Hematopoietic multipotent progenitor cell (in vitro differentiated cells): ENCODE measurements at regions not wholly inside any gene's neighbourhood (a gene's known extent, or its start where the extent isn't known, plus 50 kb on each side); places are given as distances from the start of the nearest gene placed in this dataset.

ENCODE experiments used
- DNase-seq, 3 donors: peaks; one replicate each; pipeline ENCODE4 v3.0.0-alpha.2; 2011 to 2015; ENCODE audit warnings: low read depth in 2 of 3, low spot score in 2 of 3

DNA sequence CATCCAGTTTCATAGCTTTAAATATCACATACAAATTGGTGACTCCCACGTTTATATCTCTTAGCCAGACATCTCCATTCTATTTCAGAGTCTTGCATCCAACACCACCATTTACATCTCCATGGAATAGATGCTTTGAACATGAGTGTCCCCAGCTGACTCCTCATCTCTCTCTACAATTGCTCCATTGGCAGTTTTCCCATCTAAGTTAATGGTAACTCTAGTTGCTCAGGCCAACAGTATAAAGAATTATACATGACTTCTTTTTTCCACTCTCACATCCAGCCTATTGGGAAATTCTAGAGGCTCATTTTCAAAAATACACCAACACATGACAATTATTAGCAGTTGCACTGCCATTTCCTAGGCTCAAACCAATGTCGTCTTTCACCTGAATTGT, 388.2 kb downstream of the STIM2 start:
- no peak for DNase-seq

DNA sequence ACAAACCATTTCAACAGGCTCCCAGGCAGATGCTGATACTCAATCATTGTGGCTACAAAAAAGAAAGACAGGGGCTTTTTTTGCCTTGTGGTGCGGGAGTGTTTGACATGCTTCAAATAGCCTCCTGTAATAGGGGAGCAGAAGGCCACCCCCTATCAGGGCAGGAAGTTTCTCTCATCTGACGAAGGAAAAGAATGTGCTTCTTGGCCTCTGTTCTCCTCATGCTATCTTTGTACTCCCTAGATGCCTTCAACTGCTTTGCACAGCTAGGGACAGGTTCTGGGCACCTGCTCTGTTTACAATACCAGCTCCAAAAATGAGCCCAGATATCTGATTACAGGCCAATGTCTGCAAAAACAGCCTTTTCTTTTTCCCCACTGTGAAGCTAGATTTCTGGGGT, 391.1 kb downstream of the STIM2 start:
- no peak for DNase-seq

DNA sequence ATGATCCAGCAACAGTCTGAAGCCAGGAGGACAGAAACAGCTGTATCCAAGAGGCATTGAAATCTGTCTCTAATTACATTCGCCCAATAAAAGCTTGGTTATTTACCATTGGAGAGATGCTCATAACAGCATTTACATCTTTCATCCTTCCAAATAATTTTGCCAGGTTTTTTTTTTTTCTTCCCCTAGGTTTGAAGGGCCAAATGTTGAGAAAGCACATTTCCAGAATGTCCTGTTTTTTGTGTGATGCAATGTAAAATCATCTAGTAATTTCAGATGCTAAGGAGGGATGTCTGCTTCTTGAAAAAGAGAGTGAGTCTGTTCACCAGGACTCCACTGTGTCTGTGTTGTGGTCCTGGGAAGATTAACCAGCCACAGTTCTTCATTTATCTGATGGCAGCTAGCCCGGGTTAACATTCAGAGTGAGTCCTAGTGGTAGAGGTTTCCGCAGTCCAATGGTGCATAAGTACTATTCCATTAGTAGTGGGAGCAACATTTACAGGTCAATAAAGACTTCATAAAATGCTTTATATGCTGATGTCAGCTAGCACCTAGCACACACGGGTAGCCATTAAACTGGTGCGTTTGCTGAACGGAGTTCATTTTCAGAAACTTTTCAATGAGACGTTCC, 406.8 kb downstream of the STIM2 start:
- DNase-seq, result no peak

DNA sequence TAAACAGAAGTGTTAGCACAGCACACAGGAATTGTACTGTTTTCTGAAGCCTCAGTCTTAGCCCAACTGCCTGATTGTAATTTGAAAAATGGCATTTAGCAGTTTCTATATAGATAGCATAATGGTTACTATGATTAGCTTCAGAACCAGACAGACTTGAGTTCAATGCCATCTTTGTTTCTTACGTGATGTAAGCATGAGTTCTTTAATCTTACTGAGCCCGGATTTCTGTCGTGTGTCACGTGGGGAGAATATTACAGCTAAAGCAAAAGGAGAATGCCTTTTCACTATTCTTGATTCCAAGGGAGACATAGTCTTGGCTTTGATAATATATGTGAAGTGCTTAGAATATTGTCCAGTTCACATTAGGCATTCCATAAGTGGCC, 407.3 kb downstream of the STIM2 start:
- DNase-seq, result no peak

DNA sequence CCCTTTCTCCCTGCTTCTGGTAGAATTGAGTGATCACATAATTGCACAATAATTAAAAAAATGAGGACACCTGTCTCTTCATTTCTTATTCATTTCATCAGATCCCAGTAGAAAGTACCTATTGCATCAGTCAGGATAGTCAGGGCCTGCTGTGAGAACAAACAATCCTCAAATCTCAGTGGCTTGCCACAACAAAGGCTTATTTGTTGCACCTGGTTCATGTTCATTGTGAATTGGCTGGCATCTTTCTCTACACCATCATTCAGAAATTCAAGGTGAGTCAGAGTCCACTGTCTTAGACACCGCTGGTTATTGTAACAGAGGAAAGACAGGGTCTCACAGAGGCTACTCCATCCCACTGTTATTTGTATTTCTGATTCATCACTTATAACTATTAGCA, 409.8 kb downstream of the STIM2 start:
- no peak for DNase-seq

DNA sequence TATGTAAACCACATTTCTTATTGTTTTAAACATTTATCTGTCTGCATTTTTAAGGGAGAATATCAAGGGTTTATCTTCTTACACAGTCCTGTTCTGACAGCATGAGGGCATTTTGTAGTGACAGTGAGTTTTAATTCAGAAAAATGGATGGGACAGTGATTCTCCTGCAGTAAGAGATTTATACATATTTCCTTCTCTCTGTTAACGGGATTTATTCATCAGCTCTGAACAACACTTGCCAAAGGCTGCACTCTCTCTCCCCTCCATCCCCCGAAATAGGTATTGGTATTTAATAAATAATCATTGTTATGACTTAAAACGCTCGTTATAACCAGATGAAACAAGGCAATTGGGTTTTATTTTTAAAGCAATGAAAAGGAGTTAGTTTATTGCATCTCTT, 410.9 kb downstream of the STIM2 start:
- no peak for DNase-seq

DNA sequence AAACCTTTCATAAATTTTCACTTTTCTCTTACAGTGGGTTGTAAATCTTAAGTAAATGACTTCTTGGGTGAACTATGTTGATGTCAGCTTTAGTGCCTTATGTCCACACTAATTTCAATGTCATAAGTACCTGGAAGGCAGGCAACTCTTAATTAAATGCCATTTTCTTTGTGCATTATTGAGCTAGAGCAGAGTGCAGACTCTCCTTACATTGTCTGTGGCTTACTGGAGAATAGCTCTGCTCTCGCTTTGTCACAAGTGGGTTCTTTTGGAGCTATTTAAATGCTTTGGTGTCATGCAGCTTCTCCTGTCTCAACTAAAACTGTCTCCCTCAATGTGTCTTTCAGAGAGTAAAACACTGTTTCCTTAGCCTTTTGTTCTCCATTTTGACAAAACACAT, 411.6 kb downstream of the STIM2 start:
- DNase-seq, result no peak

DNA sequence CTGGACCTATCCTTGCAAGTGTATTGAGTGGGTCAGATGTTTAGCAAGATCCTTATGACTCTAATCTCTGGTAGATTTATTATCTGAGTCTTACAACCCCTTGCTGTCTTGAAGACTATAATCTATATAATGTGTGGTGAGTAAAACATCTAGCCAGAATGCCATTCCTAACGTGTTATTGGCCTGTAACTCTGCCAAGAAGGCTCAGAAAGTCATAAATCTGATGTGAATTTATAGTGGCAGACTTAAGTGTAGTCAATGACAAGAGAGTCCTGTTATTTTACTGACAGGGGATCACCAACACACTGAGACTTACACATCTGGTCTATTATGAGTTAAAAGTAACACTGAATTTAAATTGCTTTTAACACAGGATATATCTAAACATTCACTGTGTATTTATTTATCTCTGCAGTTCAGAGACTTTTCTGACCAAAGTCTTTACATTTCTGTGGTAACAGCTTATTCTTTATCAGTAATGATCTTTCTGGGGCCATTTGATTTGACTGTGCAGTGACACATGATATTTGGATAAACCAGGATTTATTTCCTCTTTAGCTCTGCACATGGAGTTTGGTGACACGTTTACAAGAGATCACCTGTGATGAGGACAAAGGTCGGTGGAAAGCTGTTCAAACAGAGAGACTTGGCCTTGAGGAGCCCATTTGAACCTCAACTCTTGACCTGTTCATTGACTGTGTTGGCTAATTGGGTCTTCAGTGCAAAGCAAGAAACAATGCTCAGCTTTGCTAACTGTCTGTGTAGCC, 415.8 kb downstream of the STIM2 start:
- DNase-seq, result no peak

DNA sequence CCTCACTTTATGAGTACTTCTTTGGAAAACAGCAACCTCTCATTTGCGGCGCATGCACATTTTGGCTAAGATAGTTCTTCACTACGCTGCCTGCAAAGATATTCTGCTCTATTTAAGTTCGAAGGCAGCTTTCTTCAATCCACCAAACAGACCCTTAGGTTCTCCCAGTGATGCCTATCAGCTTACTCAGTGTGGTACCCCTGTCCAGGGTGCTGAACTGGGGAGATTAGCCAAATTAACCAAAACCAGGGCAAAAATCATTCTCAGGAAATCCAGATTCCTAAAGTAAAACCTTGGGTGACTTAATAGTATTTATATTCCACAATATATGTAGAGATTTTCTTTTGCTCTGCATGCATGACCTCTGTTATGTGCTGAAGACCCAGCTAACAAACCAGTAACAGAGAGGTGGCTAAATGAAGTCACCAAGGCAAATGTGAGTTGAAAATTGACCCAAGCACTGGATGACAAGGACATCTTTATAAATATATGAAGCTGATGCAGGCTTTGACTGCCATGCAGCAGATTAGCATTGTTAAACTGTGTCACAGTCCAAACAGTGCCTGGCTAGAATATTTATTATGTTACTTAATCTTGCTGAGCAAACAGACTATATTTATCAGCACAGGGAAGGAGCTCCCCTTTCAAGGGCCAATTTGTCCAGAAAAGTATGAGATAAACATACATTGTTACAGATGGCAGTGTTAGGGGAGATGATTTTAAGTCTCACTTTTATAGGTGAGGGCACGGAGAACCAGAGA, 418.2 kb downstream of the STIM2 start:
- peak in 1 of 3 donors; percentile 32 for DNase-seq

DNA sequence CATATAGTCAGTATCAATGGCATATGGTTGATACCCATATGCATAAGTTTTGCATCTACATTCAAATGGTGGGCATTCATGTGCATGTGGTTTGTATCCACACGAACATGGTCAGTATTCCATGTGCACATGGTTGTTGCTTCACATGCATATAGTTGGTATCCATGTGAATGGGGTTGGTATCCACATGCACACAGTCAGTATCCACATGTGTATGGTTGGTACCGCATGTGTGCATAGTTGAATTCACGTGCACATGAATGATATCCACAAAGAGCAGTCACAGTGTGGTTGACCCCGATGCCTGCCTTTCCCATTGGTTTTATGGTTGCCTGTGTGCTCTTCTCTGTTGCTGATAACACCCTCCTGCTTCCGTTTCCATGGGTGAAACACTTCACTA, 427.9 kb downstream of the STIM2 start:
- DNase-seq, result no peak

DNA sequence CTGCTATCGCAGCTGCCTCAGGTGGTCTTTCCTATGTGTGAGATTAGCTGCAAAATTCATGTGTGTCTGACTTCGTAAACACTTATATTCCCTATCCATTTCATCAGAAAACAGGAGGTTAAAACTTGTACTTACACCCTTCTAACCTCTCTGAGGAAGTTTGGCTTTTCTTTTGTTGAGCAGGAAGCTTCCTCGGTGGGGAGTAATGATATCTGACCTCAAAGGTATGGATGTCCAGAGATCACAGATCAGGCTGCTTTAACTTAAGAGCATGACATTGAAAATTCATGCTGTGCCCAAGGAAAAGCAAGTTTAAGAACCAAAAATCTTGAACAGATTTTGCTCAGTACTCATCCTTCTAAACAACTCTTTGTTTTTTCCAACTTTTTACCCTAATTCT, 429.1 kb downstream of the STIM2 start:
- no peak for DNase-seq

DNA sequence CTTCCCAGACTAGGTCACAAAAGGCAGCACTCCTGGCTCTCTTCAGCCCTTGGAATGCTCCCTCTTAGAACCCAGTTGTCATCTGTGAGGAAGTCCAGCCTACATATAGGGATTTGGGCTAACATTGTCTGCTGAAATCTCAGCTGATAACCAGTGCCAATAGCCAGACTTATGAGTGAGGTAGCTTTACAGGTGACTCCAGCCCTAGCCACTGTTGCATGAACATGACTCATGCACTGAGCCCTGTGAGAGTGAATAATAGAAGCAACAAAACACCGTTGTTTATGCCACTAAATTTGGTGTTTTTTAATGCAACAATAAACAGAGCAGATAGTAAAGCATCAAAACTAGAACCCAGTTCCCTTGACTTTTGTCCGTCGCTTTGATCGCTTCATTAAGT, 433.2 kb downstream of the STIM2 start:
- DNase-seq, result no peak

DNA sequence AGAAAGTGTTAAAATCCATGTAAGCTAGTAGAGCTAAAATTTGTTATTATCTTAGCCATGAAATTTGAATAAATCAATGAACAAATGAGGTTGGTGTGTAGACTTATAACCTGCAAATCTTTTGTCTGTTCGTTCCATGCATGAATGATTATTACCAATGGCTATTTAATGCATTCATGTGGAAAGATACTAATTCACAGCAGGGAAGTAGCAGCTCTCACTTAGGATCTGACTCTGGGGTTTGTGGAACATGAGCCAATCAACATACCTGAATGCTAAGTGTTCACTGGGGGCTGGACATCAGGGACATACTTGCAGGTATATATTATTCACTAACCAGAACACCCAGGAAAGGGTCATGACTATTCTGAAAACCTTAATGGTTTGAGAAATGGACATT, 444.1 kb downstream of the STIM2 start:
- no peak for DNase-seq

DNA sequence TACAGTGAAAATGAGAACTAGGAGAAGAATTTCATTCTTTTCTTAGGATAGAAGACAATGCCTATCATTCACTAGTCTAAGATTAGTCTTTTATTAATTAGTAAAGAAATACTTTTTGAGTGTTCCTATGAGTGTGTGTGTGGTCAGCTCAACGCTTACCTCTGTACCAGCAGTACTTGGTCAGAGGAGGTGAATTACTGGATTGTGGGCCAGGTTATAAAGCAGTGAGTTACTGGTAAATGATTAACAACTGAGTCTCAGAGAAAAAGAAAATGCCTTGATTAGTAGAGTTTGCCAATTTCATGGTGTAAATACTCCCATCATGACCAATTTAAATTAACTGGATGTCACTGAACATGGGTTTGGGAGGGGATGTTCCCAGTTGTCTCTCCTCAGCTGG, 444.6 kb downstream of the STIM2 start:
- DNase-seq, result no peak

DNA sequence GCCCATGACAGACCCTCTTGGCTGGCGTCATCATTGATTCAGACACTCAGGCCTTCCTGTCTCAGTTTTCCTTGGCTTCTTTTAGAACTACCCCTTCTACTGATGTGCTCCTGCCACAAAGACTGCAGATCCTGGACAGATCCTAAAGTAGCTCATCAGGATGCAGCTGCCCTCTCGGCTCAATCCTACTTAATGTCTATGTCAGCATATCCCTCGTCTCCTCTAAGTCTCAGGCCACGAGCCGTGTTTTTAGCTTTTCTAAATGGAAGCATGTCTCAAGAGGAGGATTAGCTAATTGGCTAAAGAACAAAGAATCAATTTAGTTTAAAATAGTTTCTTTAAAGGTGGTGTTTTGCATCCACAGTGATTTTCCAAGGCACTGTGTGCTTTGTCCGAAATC, 447.7 kb downstream of the STIM2 start:
- DNase-seq, result no peak

DNA sequence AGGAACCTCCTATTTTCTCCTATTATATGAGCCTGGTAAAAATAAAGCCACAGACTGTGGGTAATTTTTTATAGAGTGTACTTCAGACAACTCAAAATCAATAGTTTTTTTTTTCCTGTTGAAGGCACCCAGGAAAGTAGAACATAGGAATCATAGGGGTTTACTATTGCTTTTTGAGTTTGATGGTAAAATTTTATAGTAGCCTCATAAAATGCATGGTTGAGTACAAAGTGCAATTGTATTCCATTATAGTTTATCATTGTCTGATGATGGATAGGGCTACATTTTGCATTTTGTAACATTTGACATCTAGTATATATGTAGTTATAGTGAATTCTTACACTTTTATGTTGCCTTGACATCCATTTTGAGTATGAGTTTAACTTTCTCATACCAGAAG, 455.0 kb downstream of the STIM2 start:
- no peak for DNase-seq

DNA sequence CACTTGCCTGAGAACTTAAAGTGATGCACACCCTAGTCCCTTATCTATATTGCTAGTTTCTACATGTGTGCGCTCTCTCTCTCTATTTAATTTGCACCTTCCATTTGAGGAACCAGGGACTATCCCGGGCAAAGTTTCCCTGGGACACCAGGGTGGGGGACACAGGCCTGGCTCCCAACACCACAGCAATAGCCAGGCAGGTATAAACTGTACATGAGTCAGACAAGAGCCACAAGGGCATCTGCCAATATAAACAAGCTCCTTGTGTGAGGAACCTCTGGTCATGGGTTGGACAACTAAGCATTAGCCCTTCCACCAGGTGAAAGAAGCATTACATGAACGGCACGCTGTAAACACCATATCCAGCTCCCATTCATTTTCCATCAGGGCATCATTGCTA, 455.5 kb downstream of the STIM2 start:
- DNase-seq, result no peak

DNA sequence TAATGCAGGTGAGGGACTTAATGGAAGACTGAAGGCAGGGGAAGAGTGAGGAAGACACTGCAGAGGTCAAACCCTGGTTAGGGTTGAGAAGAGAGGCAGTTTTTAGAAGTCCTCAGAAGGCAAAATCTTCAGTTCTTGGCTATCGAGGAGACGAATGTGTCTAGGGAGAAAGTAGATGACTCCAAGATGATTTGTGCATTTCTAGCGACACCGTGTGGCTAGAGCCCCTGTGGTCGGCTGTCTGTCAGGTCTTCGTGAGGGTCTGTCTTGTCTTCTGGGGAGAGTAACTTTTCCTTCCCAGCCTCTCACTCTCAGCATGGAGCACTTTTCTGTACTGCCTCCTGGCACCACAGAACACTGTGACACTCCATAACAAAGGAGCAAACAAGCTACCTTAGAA, 458.1 kb downstream of the STIM2 start:
- DNase-seq, result peak in 2 of 3 donors; percentile 36 to 68

DNA sequence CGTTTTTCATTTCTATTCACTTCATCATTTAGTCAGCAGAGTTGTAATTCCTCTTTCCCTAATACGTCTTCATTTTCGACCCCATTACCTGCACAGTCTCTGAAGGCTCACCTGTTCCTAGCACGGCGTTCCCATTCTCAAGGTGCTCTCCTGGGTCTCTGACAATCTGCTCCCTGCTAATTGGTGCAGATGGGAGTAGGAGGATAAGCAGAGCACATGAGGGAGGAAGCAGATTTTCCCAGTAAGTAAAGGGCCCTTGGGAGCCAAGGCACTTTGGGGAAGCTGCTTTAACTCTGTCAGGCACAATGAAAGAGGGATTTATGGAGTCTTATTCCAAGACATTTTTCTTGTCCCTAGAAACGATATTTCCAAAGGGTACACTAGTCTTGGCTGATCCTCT, 466.4 kb downstream of the STIM2 start:
- no peak for DNase-seq

DNA sequence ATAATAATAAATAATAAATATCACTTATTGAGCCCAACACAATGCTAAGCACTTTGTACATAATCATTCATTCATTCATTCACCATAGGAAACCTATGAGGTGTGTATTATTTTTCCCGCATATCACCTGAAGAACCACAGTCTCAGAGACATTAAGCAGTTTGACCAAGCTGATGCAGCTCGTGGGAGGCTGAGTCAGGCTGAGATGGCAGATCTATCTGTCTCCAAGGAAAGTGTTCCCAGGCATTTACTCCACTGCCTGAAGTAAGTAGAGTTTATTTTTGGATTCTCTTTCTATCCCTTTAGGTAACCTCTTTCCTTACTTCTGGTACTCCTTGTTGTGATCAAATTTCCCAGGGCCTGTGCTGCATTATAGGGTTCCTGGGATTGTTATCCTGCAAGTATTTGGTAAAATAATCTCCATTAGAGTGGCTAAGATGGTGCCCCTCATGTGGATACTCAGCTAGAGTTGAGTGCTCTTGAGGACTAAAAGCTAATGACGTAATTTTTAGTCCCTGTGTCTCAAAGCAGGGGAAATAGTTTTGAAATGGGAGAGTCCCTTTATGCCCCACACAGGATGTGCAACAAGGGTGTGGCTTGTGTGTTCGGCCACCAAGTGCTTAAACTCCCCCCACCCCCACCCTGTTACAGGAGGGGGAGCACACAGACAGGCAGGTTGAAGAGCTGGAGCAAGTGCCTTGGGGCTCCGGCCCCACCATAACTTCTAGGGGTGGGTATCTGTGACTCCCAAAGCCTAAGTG, 467.0 kb downstream of the STIM2 start:
- no peak for DNase-seq

DNA sequence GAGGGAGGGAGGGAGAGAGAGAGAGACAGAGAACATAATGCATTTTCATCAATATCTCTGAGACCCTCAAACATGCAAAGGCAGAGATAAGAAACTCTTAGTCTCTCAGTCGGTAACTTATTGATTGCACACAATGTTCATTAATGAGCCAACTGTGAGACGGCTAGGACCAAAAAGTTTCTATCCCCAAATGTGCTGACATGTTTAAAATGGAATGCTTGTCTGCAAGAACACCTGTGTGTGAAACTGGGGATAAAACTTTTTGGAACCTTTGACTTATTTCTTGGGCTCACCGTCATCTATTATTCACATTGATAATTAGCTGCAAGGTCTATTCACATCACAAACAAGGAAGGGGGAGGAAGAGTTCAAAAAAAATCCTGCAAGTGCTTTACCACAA, 477.9 kb downstream of the STIM2 start:
- no peak for DNase-seq
